ENCODE measurements at regions not wholly inside any gene's neighbourhood (a gene's known extent, or its start where the extent isn't known, plus 50 kb on each side); places are given as distances from the start of the nearest gene placed in this dataset.

DNA sequence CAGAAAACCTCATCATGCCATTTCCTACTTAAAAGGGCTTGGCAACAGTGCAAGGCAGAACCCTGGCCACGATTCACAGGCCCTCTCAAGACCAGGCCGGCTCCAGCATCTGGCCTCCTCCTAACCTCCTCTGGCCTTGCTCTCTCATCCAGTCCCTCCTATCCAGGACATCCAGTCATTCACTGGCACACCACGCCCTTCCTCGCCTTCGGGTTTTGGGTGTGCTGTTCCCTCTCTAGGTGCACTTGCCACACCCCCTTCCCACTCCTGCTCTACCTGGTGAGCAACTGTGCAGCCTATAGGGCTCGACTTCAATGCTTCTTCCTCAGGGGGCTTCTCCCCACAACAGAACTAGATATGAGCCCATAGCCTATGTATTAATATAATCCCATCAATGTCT lies 317.1 kb downstream of the ARRDC4 start:
- DNase-seq (ENCODE audit: low read depth) = no peak

DNA sequence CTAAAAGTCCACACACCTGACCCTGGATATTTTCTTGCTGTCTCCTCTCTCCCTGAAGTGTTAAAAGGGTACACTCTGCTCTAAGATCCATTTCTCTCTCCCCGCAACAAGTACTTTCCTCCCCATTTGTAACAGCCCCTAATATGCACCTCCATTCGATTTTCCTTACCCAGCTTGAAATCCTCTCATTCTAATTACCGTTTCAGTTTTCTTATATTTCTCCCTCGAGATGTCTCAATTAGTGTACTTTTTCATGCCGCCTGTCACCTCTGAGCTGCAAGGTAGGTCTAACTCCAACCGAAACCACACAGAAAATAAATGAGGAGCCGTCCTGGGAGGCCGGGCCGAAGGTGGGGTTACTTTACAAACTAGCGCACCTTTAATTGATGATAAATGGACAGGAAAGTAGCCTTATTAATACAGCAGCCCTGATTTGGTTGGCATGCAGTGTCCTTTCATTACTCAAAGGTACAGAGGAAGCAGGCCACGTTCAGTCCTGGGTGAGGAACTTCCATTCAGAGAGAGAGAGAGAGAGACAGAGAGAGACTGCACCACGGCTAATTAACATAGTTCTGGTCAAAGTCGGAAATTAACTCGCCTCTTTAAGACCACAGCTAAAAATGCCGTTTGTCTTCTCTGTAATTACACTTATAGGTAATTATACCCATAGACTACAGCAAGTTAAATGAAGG lies 319.9 kb downstream of the ARRDC4 start:
- no peak for DNase-seq (ENCODE audit: low read depth)

DNA sequence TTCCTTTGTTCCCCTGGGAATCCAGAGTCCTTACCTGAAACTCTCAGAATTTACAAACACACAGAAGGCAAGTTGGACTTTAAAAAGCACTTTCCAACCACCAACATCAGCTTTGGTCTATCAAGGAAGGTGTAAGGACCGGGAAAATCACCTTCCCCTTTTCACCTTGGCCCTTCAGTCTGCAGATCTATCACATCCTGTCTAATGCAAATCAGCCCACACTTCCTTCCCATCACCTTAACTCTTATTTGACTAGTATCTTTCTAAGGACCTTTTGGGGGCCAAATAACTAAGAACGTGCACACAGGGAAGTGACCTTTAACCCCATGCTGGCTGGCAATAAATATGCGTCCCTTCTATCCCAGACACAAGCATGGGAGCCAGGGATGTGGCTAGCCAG lies 320.6 kb downstream of the ARRDC4 start:
- DNase-seq (ENCODE audit: low read depth) = no peak

DNA sequence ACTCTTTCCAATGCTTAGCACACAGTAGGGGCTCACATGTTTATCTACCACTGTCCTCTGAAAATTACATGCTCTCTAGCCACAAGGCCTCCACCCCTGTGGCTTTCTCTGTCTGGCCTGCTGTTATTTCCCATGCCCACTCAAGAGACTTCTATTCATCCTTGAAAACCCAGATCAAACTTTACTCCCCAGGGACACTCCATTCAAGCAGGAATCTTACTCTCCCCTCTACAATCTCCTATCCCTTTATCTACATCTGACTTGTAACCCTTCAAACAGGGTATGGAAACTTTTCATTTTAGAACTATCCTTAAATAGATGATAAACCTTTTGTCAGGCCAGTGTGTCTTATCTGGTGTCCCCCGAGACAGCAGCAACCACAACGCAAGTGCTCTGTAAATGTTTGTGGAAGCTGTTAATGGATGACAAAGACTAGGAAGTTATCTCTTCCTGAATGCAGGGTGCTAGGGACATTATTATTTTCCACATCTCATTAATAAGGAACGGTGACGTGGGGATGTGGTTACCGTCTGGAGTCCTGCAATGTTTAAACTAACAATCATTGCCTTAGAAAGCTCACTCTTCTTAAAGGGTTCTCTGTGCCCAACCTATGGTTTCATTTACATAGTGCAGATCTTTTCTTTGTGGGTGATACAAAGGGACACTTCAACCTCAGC lies 322.3 kb downstream of the ARRDC4 start:
- DNase-seq (ENCODE audit: low read depth) = no peak

DNA sequence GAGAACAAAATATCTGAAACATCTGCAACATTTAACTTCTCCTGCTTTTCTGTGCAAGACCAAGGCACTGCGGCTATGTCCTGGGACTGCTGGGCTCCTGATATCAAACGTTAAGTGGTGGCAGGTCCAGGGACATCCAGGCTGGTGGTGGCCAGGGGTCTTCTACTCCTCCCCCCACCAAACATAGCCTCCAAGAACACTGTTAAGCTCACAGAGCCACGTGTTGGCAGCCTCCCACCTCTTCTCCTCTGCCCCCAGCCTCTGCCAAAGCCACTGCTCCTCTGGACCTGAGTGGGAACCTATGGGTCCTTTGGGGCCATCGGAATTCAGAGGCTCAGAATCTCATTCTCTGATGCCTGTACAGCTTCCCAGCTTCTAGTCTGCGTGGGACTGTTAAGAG lies 325.7 kb downstream of the ARRDC4 start:
- no peak for DNase-seq (ENCODE audit: low read depth)

DNA sequence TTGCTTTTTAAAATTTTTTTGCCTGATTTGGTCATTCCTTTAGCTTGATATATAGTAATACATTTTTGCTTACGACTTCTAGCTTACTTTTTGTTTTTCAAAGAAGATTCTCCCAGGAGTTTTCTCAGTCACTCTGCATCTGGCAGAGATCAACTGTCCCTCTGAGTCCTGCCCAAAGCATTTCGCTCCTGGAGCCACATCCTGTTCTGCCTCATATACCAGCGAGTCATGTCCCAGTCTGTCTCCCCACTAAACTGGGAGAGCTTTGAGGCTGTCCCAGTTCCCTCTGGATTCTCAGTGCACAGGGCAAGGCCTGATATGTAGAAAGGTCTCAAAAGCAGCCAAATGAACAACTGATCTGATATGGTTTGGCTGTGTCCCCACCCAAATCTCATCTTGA lies 326.3 kb downstream of the ARRDC4 start:
- peak; percentile 48 for DNase-seq (ENCODE audit: low read depth)

DNA sequence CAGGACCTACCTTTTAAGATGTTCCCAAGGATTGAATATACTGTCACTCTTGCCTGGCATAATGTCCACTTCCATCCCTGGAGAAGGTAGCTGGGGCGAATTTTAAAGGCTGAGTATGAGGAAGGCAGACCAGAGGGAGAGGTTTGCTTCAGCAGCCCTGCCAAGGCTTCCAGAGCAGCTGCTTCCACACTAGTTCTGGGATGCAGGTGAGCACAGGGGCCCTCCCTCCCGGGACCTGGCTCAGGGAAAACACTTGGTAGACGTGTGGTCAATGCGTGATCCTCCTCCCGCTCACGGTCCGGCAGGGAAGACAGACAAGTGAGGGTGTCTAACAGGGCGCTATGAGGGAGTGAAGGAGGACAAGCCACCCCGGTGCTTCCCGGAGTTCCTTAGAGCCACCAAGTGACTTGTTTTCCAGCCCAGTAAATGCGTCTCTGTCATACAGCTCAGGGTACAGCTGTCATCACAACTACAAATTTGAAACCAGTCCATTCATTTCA lies 327.6 kb downstream of the ARRDC4 start:
- DNase-seq (ENCODE audit: low read depth) = no peak

DNA sequence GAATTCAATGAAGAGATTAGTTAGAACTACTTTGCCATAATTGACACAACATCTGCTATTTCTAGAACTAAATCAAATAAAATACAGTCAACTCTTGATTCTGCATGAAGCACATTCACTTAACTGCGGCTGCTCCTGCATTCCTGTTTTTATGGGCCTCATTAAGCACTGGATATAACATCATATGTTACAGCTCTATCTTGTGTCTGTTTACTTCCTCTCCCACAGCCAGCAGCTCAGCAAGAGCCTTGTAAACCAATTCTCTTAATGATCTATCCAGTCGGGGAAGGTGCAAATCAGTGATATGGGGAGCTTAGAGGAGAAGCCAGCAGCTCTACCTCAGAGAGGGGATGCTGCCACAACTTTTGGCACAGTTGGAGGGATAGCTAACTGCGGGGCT lies 329.2 kb downstream of the ARRDC4 start:
- DNase-seq (ENCODE audit: low read depth) = no peak

DNA sequence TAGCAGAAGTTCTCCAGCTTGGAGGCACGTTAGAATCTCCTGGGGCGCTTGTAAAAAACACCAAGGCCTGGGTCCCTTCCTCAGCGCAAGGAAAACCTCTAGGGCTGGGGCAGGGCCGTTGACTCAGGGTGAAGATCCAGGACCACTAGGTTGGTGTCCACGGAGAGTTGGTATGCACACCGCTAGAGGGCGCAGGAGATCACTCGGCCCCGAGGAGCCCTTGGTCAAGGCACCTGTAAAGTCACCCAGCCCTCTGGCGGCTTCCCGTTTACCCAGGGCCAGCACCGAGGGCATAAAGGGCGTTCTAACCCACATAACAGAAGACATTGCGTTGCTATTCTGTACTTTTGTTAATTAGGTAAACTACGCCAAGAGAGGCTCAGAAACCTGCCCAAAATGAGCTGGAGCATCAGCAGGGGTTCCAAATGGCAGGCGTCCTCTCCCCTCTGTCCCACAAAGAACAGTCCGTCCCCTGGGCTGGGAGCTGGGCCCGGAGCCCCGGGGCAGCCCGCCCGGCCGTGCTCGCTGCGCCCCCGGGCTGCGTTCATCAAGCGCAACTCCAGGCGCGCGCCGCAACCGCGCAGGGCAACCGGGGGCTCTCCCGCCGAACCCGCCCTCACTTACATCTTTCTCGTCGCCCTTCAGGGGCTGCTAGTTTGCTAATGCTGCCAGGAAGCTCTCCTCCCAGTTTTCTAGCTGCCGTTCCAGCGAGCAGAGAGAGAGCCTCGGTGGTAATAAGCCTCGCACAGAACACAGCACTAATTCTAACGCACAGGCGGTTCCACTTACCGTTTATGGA lies 332.1 kb downstream of the ARRDC4 start:
- DNase-seq (ENCODE audit: low read depth) = peak; percentile 72

DNA sequence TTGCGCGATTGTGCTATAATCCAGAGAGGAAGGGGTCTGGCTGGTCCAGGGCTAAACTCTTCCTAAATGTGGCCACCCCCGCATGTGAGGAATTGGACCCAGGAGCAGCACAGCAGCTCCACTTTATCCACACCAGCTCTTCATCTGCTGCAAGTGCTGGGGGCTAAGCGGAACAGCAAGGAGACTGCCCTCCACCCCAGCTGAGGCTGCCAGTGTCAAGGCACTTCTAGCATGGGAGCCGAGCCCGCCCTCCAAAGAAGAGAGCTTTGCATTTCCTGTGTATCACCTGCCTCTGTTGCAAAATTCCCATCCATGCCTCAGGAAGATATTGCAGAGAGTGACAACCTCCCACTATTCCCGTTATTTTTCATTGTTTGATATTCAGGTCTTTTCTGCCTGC lies 333.6 kb downstream of the ARRDC4 start:
- DNase-seq (ENCODE audit: low read depth) = no peak

DNA sequence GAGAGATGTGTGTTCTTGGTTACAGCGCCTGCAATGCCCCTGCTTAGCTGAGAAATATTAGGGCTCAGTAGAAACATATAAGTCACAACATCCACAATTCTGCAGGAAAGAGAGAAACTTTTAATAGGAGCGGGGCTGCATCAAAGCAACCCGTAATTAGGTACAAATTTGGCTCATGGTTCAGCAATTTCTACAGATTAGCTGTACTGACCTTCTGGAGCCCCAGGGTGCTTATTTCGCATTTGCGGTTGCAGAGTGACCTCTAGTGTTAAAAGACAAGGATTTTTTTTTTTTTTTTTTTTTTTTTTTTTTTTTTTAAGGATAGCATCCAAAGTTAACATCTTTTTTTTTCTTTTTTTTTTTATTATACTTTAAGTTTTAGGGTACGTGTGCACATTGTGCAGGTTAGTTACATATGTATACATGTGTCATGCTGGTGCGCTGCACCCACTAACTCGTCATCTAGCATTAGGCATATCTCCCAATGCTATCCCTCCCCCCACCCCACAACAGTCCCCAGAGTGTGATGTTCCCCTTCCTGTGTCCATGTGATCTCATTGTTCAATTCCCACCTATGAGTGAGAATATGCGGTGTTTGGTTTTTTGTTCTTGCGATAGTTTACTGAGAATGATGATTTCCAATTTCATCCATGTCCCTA lies 334.7 kb downstream of the ARRDC4 start:
- DNase-seq (ENCODE audit: low read depth) = peak; percentile 60

DNA sequence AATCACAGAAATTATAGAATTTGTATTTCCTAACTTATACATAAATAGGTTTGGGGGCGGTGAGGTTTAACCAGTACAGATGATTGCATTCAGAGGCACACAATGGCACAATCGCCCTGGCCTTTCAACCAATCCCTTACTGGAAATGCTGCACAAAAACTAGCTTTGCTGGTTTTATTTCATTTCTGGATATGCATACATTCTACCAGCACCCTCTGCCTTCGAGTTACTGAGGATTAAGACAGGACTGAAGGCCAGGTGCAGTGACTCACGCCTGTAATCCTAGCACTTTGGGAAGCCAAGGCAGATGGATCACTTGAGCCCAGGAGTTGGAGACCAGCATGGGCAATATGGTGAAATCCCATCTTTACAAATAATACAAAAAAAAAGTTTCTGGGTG lies 336.1 kb downstream of the ARRDC4 start:
- DNase-seq (ENCODE audit: low read depth) = no peak

DNA sequence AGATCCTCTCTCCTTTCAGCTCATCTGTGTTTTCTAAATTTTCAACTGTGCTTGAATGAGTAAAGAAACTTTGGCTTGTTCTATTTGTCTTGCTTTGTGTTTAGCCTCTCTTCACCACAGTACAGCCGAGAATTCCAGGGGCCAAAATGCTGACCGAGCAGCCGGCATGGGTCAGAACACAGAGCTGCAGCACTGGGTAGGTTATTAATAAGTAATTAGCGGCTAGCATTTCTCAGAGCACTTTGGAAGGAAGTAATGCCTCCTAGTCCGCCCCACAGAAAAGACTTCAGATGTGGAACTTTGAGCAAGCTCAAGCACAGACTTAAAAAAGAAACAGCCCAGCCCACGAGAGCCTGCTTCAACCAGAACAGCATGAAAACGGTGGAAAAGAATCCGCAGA lies 343.9 kb downstream of the ARRDC4 start:
- no peak for DNase-seq (ENCODE audit: low read depth)

DNA sequence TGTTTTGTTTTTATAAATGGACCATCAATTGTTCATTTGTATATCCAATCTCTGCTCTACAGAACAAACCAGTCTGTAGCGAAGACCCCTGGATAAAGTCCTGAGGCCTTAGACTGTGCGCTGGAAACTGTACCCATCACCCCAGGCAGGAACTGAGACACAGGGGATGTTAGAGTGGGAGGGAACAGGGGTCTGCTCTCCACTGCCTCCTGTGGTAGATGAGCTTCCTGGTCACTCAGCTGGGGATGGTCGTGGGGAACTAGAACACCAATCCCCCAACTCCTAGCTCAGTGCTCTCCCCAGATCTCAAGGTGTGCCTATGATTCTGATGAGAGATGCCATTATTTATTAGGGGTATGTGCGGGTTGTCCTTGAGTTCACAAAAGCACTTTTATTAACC lies 340.2 kb upstream of the IGF1R start:
- DNase-seq (ENCODE audit: low read depth) = no peak

DNA sequence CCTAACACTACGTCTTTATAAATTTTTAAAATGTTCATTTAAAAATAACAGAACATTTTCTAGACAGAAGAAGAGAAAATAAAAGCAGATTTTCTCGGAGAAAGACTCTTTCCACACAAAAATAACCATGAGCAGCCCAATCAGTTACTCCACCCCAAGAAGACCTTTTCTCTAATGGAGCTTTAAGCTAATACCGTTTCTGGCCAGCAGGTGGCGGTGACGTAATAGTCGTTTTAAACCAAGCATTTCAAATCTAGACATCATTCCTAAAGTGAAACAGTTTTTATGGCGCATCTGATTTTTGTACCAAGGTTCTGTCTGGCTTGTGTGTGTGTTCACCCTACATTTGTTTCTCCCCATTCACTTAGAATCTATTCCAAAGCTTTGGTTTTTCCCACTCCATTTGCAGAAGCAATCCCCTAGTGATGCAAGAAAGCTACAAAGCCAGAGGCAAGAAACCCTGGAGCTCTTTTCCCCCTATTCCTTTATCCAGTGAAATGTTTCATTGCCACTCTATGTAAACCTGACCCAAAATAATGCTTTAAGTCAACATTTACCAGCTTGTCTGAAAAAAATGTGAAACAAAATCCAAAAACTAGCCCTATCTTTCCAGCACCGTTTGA lies 336.7 kb upstream of the IGF1R start:
- peak; percentile 72 for DNase-seq (ENCODE audit: low read depth)

DNA sequence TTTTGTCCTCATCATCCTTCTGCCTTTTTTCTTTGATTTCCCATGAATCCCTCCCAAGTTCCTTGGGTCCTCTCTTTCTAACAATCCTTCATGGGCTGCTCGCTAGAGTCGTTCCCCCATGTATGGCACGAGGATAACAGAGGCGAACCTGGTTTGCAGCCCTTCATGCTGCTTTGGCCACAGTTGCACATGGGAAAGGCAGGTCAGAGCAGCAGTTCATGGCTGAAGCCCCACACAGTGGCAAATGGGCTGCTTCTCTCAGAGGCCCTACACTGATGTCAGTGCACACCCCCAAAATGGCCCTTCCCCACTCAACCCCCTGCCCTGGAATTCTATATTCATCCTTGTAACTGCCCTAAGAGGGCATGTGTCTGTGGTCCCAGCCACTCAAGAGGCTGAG lies 335.4 kb upstream of the IGF1R start:
- DNase-seq (ENCODE audit: low read depth) = no peak

DNA sequence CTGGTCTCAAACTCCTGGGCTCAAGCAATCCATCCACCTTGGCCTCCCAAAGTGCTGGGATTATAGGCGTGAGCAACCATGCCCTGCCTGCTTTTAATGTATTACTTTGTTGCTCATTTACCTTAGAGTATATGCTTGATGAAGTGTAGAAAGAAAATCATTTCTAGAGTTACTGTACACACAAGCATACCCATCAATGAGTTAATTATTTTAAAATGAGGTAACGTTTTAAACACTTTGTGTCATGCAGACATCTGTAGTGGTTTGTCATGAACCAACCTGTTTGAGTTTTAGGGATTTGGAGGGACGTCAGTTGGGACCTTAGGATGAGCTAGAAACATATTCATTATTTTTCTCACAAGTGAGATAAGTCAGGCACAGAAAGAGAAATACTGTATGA lies 332.4 kb upstream of the IGF1R start:
- DNase-seq (ENCODE audit: low read depth) = no peak

DNA sequence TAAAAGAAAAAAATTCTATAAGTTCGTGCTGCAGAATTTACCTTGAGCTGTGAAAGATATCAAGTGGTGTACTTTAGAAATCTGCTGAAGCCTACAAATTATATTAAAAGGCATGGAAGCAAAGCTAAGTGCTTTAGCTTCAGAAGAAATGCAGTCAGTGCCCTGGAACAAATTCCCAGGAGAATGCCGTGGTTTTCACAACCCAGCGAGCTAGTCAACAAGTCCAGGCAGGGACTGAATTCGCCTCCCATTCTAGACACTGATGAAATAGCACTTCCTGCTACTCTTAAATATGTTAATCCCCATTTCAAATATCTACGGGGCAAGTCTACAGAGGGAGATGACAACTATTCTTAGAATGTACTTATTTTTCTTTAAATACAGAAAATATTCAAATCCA lies 326.4 kb upstream of the IGF1R start:
- peak; percentile 16 for DNase-seq (ENCODE audit: low read depth)

DNA sequence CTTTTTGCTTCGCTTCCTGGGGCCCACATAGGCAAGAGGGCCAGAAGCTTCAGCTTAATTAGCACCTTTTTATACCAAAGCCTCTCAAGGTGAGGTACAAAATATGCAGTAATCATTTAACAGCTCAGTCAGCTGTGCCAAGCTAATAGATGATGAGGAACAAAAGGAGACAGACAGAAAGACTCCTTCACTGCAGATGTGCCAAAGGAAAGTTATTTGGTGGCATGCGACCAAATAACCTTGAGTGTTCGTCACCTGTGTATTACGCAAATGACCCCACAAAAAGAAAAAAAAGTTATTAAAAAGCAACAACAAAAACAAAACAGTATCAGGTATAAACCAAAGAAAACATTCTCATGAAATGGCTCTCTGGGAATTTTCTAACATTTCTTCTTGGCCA lies 325.8 kb upstream of the IGF1R start:
- no peak for DNase-seq (ENCODE audit: low read depth)

DNA sequence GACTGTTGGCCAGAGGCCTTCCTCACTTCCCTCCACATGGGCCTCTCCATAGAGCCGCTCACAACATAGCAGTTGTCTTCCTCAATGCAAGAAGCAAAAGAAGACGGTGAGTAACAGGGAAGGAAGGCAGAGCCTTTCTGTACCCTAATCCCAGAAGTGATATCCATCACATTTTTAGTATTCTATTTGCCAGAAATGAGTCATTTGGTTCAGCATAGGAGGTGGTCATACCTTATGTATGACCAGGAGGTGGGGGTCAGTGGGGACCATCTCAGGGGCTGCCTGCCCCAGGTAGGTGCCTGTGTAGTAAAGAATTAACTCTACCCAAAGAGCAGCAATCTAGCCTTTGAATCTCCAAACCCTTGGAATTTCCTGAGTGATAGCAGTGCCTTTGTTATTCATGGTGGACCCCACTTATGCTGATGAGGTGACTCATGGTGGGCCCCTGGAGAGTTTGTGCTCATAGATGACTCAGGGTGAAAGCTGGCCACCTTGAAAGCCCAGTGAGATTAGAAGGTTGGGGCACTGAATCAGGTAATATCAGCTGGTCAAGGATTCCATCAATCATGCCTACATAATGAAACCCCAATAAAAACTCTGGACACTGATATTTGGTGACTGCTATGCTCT lies 323.9 kb upstream of the IGF1R start:
- peak; percentile 65 for DNase-seq (ENCODE audit: low read depth)

DNA sequence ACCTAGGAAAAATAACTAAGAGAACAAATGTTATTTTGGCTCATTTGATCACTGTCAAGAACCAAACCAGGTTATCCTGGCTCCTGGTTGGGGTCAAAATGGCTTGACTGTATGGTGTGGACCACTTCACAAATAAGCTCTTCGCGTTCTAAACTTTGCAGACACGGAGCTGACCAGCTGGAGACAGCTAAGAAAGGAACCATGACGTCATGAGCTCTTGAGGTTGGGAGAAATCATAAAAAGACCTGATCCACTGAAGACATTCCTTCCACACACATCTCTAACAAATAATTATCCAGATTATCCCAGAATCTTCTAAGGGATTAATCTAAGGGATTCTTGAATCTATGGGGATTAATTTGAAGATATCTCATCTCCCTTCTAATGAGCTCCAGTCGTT lies 321.5 kb upstream of the IGF1R start:
- no peak for DNase-seq (ENCODE audit: low read depth)

All from Daoy (cell line).